ENCODE measurements at regions not wholly inside any gene's neighbourhood (a gene's known extent, or its start where the extent isn't known, plus 50 kb on each side); places are given as distances from the start of the nearest gene placed in this dataset.

DNA sequence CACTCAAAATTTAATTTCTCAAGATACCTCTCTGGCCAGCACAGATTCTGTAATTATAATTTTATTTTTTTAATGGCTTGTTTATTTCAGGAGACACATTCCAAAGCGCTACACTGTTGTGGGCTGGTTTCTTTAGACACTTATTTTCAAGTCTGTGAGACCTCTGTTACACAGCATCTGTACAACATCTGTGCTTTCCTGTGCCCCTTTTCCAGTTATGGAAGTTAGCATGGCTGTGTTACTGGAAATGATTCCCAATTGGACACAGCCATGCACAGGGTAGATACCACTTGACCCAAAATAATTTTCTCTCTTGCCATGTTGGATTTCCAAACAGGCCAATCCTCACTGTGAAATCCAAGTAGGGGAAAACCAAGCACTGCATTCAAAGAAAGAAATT, 172.3 kb upstream of the ADCY1 start:
- TF ChIP-seq, protein P1, sequence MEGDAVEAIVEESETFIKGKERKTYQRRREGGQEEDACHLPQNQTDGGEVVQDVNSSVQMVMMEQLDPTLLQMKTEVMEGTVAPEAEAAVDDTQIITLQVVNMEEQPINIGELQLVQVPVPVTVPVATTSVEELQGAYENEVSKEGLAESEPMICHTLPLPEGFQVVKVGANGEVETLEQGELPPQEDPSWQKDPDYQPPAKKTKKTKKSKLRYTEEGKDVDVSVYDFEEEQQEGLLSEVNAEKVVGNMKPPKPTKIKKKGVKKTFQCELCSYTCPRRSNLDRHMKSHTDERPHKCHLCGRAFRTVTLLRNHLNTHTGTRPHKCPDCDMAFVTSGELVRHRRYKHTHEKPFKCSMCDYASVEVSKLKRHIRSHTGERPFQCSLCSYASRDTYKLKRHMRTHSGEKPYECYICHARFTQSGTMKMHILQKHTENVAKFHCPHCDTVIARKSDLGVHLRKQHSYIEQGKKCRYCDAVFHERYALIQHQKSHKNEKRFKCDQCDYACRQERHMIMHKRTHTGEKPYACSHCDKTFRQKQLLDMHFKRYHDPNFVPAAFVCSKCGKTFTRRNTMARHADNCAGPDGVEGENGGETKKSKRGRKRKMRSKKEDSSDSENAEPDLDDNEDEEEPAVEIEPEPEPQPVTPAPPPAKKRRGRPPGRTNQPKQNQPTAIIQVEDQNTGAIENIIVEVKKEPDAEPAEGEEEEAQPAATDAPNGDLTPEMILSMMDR (IDR thresholded peaks at IDR 0.05; ENCODE audit: control extremely low read depth, extremely low read depth, low read depth, missing control alignments), result no peak
- ChIA-PET CTCF (no interaction called here), POLR2A (no interaction called here)
- DNase-seq (ENCODE audit: extremely low spot score), result no peak

GRCh38 chr7:45402480-45403218, 171.5 kb upstream of the ADCY1 start:
- POLR2A ChIA-PET, result no interaction called here
- TF ChIP-seq, protein P1 (IDR thresholded peaks at IDR 0.05; ENCODE audit: control extremely low read depth, extremely low read depth, low read depth, missing control alignments), result no peak
- CTCF ChIA-PET, result no interaction called here
- DNase-seq (ENCODE audit: extremely low spot score), result no peak

DNA sequence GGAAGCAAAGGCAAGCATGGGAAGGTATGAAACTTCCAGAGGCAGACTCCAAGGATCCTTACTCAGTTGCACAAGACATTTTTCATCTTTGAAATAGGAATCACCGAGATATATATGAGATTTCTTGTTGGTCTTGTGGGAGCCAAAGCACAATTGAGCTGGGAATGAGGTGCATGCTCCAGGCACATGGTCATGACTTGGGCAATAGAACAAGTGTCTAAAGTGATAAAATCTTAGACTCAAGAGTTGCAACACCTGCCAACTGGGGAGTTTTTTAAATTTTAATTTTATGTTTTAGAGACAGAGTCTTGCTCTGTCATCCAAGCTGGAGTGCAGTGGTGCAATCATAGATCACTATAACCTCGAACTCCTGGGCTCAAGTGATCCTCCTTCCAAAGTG, 169.5 kb upstream of the ADCY1 start:
- POLR2A ChIA-PET, result no interaction called here
- no peak for DNase-seq (ENCODE audit: extremely low spot score)
- TF ChIP-seq, protein P1 (IDR thresholded peaks at IDR 0.05; ENCODE audit: control extremely low read depth, extremely low read depth, low read depth, missing control alignments), result no peak
- CTCF ChIA-PET, result interaction anchor here (1.4 kb wide), 1 partner anchor 450 kb away, joined by 3 read pairs; no protein-coding TSS in a partner anchor

DNA sequence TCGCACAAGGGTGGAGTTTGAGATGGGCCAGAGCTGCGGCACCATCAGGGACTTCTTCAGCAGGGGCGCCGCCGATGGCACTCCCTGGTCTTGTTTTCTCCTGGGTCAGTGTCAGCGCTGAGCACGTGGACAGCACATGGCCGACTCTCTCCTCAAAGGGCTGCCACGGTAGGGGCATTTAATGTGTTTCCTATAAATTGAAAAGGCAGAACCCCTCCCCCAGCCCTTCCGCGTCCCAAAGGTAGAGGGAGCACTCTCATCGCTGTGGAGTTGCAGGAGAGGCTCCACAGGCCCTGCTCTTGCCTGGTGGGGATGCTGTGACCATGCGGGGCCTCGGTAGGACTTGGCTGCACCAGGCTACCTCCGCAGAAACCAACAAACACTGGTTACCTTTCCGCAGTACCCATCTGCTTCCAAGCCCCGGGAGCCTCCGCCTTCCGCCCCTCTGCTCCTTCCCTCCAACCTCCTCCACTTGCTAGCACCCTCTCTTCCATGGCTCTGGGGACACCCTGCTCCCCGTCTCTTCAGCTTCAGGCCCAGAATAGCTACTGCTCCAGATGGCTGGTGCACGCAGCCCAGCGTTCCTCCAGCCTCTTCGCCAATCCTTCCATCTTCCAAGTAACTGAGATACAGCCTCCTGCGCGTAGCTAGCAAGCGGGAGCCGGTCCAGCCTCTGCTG, 166.3 kb upstream of the ADCY1 start:
- peak; percentile 11 for DNase-seq (ENCODE audit: extremely low spot score)
- ChIA-PET POLR2A (no interaction called here), CTCF (interaction anchor here (0.7 kb wide), 1 partner anchor 15 kb away, joined by 3 read pairs; no protein-coding TSS in a partner anchor)
- TF ChIP-seq, protein P1 (IDR thresholded peaks at IDR 0.05; ENCODE audit: control extremely low read depth, extremely low read depth, low read depth, missing control alignments), result no peak

DNA sequence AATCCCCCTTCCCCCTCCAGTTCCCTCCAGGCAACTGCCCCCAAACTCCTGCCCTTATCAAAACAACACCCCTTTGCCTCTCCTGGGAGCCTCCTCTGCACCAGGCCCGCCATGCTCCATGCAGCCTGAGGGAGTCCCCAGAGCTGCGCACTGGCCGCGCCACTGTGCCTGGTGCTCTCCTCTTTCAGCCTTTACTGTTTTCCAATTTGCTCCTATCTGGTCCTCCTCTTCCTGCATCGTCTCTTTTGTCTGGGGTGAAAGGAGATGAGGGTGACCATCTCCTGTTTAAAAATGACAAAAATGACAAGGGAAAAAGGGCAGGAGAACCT, 165.8 kb upstream of the ADCY1 start:
- ChIA-PET CTCF (interaction anchor here (1.4 kb wide), 1 partner anchor 15 kb away, joined by 4 read pairs; no protein-coding TSS in a partner anchor), POLR2A (no interaction called here)
- TF ChIP-seq, protein P1 (IDR thresholded peaks at IDR 0.05; ENCODE audit: control extremely low read depth, extremely low read depth, low read depth, missing control alignments), result no peak
- peak; percentile 4 for DNase-seq (ENCODE audit: extremely low spot score)

- ChIA-PET CTCF (interaction anchor here (1.1 kb wide), 1 partner anchor 37 kb away, joined by 3 read pairs; no protein-coding TSS in a partner anchor), POLR2A (no interaction called here)
- TF ChIP-seq, protein P1 (IDR thresholded peaks at IDR 0.05; ENCODE audit: control extremely low read depth, extremely low read depth, low read depth, missing control alignments), result no peak
- no peak for DNase-seq (ENCODE audit: extremely low spot score)
These were observed 163.3 kb upstream of the ADCY1 start for GRCh38 chr7:45410893-45411292.

All from GM10248 (cell line).